ENCODE measurements at regions not wholly inside any gene's neighbourhood (a gene's known extent, or its start where the extent isn't known, plus 50 kb on each side); places are given as distances from the start of the nearest gene placed in this dataset.

GRCh38 chr13:39876258-39876657, 220.8 kb downstream of the COG6 start:
- Histone ChIP-seq H3K4me3 (no peak overlapping the region), H3K9me3 (peaks cover 0 to under 1% (median 0%) of the 10 kb centered on the region in 8 donors), H3K36me3 (no peaks in the 10 kb centered on the region), H3K27ac (no peak overlapping the region), H3K27me3 (replicated peaks in 1 of 7) (peaks cover 0 to 5% (median 0%) of the 10 kb centered on the region in 7 donors), H3K4me1 (peaks cover 0 to 7% (median 0%) of the 10 kb centered on the region in 6 donors)
- TF ChIP-seq POLR2AphosphoS5 (IDR thresholded peaks at IDR 0.05) (no peak), CTCF (IDR thresholded peaks at IDR 0.05 in 8 of 11, conservative IDR thresholded peaks at IDR 0.05 in 3 of 11) (no peak), POLR2A (IDR thresholded peaks at IDR 0.05) (no peak)
- no peak for DNase-seq
- intact Hi-C loops (cut with DNase I; ENCODE audit: low total_unique reads), result no loop called here
- 82 to 94% (median 86%) methylated on average over 3 of the region's 3 CpGs for WGBS, 5 donors

GRCh38 chr13:39877134-39877533, 221.7 kb downstream of the COG6 start:
- Histone ChIP-seq H3K9me3 (peaks cover 0 to 7% (median 2%) of the 10 kb centered on the region in 8 donors), H3K27me3 (replicated peaks in 1 of 7) (peaks cover 0 to 5% (median 0%) of the 10 kb centered on the region in 7 donors), H3K27ac (no peak overlapping the region), H3K36me3 (no peaks in the 10 kb centered on the region), H3K4me3 (no peak overlapping the region), H3K4me1 (peaks cover 0 to 7% (median 0%) of the 10 kb centered on the region in 6 donors)
- TF ChIP-seq CTCF (IDR thresholded peaks at IDR 0.05 in 8 of 11, conservative IDR thresholded peaks at IDR 0.05 in 3 of 11) (no peak), POLR2AphosphoS5 (IDR thresholded peaks at IDR 0.05) (no peak), POLR2A (IDR thresholded peaks at IDR 0.05) (no peak)
- WGBS, 5 donors, result 40 to 44% (median 41%) methylated on average over 5 of the region's 5 CpGs
- intact Hi-C loops (cut with DNase I; ENCODE audit: low total_unique reads), result no loop called here
- DNase-seq, result no peak

- TF ChIP-seq CTCF (IDR thresholded peaks at IDR 0.05 in 8 of 11, conservative IDR thresholded peaks at IDR 0.05 in 3 of 11), result no peak
- WGBS, 5 donors, result 73 to 86% (median 80%) methylated on average over 4 of the region's 4 CpGs
Measured at GRCh38 chr13:39879286-39880035, 224.0 kb downstream of the COG6 start.

GRCh38 chr13:39881383-39881782, 225.9 kb downstream of the COG6 start:
- WGBS, 5 donors, result 37 to 71% (median 46%) methylated on average over 2 of the region's 2 CpGs
- DNase-seq, result no peak
- TF ChIP-seq POLR2AphosphoS5 (IDR thresholded peaks at IDR 0.05), result no peak
- no peak for TF ChIP-seq CTCF (IDR thresholded peaks at IDR 0.05 in 8 of 11, conservative IDR thresholded peaks at IDR 0.05 in 3 of 11)
- TF ChIP-seq POLR2A (IDR thresholded peaks at IDR 0.05), result no peak

More at GRCh38 chr13:39879286-39880035, 224.0 kb downstream of the COG6 start:
- no peak overlapping the region for H3K4me3 ChIP-seq
- DNase-seq, result no peak
- H3K9me3 ChIP-seq, result peaks cover 7 to 30% (median 25%) of the 10 kb centered on the region in 8 donors
- H3K36me3 ChIP-seq, result no peaks in the 10 kb centered on the region
- peaks cover 0 to 6% (median 0%) of the 10 kb centered on the region in 6 donors for H3K4me1 ChIP-seq
- peaks cover 0 to 5% (median 0%) of the 10 kb centered on the region in 7 donors for H3K27me3 ChIP-seq (replicated peaks in 1 of 7)
- intact Hi-C loops (cut with DNase I; ENCODE audit: low total_unique reads), result no loop called here
- H3K27ac ChIP-seq, result no peak overlapping the region

More at GRCh38 chr13:39881383-39881782, 225.9 kb downstream of the COG6 start:
- no peaks in the 10 kb centered on the region for H3K4me1 ChIP-seq
- intact Hi-C loops (cut with DNase I; ENCODE audit: low total_unique reads), result no loop called here
- peaks cover 0 to 5% (median 0%) of the 10 kb centered on the region in 7 donors for H3K27me3 ChIP-seq (replicated peaks in 1 of 7)
- no peaks in the 10 kb centered on the region for H3K36me3 ChIP-seq
- H3K4me3 ChIP-seq, result no peak overlapping the region
- peaks cover 7 to 46% (median 38%) of the 10 kb centered on the region in 8 donors for H3K9me3 ChIP-seq
- H3K27ac ChIP-seq, result no peak overlapping the region
